ENCODE measurements at regions not wholly inside any gene's neighbourhood (a gene's known extent, or its start where the extent isn't known, plus 50 kb on each side); places are given as distances from the start of the nearest gene placed in this dataset.

DNA sequence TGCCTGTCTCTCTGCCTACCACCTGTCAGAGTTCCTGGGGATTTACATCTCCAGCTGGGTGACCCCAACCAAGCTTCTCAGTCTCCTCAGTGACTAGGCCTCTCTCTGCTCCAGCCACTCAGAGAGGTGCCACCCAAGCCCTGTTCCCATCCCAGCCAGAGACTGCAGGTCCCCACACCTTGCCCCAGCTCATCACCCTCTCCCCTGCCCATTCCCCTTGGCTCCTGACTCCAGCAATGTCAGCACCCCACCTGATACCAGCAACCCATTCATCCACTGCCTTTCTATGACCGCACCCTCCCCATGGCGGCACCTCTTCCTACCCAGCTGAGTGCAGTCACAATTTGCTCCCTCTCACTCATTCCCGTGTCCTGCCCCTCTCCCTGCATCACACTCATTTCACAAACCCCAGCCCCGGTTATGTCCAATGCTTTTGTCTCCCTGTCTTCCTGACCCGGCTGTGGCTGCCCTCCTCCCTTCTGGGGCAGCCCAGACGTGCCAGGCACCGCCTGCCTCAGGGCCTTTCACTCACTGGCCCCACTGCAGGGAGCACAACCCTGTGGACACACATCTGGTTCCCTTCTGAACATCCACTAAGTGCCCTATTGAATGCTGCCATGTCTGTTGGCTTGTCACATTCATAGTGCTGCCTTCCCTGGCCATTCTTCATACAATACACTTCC, 494.8 kb upstream of the HS6ST1 start:
- Mint-ChIP-seq H3K27me3 (no peaks in the 10 kb centered on the region), H3K4me3 (no peak overlapping the region), H3K36me3 (no peaks in the 10 kb centered on the region), H3K27ac (no peak overlapping the region), H3K9me3 (ENCODE audit: low read depth) (peaks cover 2% of the 10 kb centered on the region), H3K4me1 (no peaks in the 10 kb centered on the region)
- ATAC-seq (no peak), DNase-seq (no peak)
- CTCF ChIA-PET, result no interaction called here

DNA sequence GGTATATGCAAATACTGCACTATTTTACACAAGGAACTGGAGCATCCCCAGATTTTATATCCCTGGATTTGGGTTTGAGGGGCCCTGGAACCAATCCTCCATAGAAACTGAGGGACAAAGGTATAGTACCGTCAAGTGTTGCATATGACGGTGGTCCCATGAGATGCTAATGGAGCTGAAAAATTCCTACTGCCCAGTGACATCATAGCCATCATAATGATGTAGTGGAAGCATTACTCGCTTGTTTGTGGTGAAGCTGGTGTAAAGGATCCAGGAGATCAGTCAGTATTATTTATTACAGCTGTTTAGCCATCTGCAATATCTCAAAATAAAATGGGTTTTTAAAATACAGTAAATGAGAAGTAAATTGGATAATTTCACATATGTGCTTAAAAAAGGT, 496.6 kb upstream of the HS6ST1 start:
- CTCF ChIA-PET, result no interaction called here
- Mint-ChIP-seq H3K4me1 (no peaks in the 10 kb centered on the region), H3K27ac (no peak overlapping the region), H3K36me3 (no peaks in the 10 kb centered on the region), H3K9me3 (ENCODE audit: low read depth) (no peaks in the 10 kb centered on the region), H3K27me3 (no peaks in the 10 kb centered on the region), H3K4me3 (no peak overlapping the region)
- ATAC-seq, result no peak
- DNase-seq, result no peak

DNA sequence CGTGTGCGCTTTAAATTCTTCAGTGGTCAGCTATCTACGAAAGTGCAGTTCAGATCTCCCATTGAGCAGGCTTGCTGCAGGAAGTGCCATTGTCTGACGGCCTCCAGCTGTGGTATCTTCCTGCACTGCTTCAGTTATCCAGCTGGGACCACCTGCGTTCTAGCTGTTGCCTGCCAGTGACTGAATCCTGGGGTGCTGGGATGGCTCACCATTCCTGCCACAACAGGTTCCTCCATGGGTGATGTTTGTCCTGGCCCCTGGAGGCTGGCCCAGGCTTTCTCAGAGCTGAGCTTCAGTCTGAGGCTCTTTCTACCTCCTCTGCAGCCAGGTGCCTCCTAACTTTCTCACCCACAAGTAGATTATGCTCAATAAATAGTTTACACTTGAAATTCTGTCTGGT, 498.5 kb upstream of the HS6ST1 start:
- Mint-ChIP-seq H3K4me1 (no peaks in the 10 kb centered on the region), H3K36me3 (no peaks in the 10 kb centered on the region), H3K9me3 (ENCODE audit: low read depth) (no peaks in the 10 kb centered on the region), H3K27me3 (no peaks in the 10 kb centered on the region), H3K4me3 (no peak overlapping the region), H3K27ac (no peak overlapping the region)
- CTCF ChIA-PET, result no interaction called here
- DNase-seq (no peak), ATAC-seq (no peak)

DNA sequence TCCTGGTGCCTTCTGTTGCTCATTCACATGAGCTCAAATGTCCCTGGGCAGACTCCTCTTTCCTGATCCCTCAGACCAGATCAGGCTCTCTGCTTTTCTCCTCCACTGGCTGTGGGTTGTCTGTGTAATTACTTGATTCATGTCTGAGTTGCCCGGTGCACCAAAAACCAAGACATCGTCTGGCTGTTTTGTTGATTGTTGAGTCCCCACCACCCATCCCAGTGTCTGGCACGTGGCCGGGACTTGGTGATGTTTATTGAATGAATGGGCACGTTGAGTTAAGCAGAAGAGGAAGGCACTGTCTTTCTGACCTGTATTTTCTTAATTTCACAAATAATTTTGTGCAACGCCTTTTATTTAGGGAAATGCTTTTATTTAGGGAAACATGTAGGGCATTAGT, 499.1 kb upstream of the HS6ST1 start:
- ATAC-seq (no peak), DNase-seq (no peak)
- H3K4me3 Mint-ChIP-seq, result no peak overlapping the region
- H3K36me3 Mint-ChIP-seq, result no peaks in the 10 kb centered on the region
- H3K4me1 Mint-ChIP-seq, result no peaks in the 10 kb centered on the region
- no peaks in the 10 kb centered on the region for H3K9me3 Mint-ChIP-seq (ENCODE audit: low read depth)
- CTCF ChIA-PET, result no interaction called here
- H3K27ac Mint-ChIP-seq, result no peak overlapping the region
- no peaks in the 10 kb centered on the region for H3K27me3 Mint-ChIP-seq

DNA sequence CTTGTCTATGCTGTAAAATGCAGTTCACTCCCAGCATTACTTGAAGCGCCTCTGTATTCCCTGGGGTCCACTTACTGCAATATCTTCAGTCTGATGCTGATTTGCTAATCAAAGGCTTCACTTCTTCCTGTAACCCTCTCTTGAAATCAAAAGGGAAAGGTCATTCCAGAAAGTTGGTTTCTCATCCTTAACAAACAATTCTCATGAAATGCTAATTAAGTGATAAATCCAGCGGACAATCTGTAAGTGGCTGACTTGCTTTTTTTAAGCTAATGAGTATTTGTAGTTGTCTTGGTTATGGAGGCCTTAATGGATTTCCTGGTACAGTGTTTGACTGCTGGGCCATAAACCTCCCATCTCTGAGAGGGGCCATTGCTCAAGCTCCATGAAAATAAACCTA, 499.6 kb upstream of the HS6ST1 start:
- no peaks in the 10 kb centered on the region for H3K36me3 Mint-ChIP-seq
- ATAC-seq, result no peak
- no peaks in the 10 kb centered on the region for H3K27me3 Mint-ChIP-seq
- H3K9me3 Mint-ChIP-seq (ENCODE audit: low read depth), result no peaks in the 10 kb centered on the region
- no peaks in the 10 kb centered on the region for H3K4me1 Mint-ChIP-seq
- H3K4me3 Mint-ChIP-seq, result no peak overlapping the region
- DNase-seq, result no peak
- CTCF ChIA-PET, result no interaction called here
- H3K27ac Mint-ChIP-seq, result no peak overlapping the region

DNA sequence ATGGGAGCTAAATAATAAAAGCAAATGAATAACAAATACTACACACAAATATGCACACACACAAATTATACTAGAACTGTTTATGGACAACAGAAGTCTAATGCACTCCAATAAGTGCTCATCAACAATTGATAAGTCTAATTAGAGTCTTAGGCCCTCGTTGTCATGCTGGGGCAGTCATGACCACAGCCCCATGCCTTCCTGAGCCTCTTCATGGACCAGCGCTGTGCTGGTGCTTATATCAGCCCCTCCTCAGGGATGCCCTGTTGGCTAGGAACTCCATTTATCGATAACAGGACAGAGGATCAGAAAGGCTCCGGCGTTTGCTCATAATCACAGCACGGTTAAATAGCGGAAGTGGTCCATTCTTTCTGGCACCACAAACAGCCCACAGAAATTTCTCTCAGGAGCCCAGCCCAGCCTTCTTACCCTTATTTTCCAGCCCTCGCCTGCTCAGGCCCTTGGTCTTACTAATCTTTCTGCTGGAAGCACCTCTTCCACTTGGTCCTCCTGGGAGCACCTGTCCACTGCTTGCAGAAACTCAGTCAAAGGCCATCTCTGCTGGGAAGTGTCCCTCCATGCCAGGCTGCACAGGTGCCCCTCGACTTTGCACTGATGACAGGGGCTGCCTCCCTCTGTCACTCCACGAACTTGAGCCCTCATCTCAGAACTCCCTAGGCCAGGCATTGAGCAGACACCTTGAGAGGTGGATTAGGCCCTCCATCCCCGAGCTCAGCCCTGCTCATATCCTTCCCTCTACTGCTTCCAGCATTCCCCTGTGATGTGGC, 500.2 kb upstream of the HS6ST1 start:
- CTCF ChIA-PET, result no interaction called here
- DNase-seq, result no peak

DNA sequence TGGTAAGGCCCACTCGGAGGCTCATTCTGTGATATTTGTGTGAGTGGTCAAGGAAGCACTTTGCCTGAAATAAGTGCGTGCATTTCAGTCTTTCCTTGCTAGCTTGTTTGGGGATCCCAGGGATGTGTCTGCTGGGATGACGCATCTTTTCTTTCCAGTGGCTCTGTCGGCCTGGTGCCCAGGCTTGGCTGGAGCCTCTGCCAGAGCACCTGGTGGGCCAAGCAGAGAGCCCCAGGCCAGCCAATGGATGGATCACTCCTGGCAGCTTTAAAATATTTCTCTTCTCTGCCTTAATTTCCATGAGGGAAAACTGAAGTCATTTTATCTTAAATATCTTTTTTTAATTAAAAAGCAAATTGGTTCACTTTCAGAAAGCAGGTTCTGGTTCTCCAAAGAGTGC, 501.8 kb upstream of the HS6ST1 start:
- Mint-ChIP-seq H3K4me1 (no peaks in the 10 kb centered on the region), H3K27me3 (no peaks in the 10 kb centered on the region), H3K4me3 (no peak overlapping the region), H3K27ac (no peak overlapping the region), H3K36me3 (no peaks in the 10 kb centered on the region), H3K9me3 (ENCODE audit: low read depth) (peaks cover 2% of the 10 kb centered on the region)
- DNase-seq, result no peak
- CTCF ChIA-PET, result no interaction called here
- no peak for ATAC-seq

More for the DNA sequence above, 500.2 kb upstream of the HS6ST1 start:
- Mint-ChIP-seq H3K27me3 (no peaks in the 10 kb centered on the region), H3K4me3 (no peak overlapping the region), H3K36me3 (no peaks in the 10 kb centered on the region), H3K27ac (no peak overlapping the region), H3K4me1 (no peaks in the 10 kb centered on the region), H3K9me3 (ENCODE audit: low read depth) (no peaks in the 10 kb centered on the region)
- no peak for ATAC-seq

DNA sequence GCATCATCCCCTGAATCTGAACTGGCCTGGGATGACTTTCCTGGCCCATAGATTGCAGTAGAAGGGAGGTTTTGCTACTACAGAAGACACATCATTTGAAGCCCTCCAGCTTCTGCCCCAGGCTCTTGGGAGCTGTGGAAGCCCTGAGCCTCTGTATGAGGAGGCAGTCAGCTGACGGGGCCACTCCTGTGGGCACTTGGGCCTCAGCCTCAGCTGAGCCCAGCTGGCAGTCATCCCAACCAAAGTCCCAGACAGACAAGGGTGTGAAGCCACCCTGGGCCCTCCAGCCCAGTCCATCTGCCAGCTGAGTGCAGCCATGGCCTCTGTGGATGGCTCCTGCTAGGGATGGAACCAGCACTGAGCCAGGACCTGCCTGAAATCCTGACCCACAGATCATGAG, 502.3 kb upstream of the HS6ST1 start:
- ATAC-seq (no peak), DNase-seq (no peak)
- CTCF ChIA-PET, result no interaction called here
- Mint-ChIP-seq H3K27me3 (no peaks in the 10 kb centered on the region), H3K27ac (no peak overlapping the region), H3K9me3 (ENCODE audit: low read depth) (peaks cover 2% of the 10 kb centered on the region), H3K36me3 (no peaks in the 10 kb centered on the region), H3K4me1 (no peaks in the 10 kb centered on the region), H3K4me3 (no peak overlapping the region)

DNA sequence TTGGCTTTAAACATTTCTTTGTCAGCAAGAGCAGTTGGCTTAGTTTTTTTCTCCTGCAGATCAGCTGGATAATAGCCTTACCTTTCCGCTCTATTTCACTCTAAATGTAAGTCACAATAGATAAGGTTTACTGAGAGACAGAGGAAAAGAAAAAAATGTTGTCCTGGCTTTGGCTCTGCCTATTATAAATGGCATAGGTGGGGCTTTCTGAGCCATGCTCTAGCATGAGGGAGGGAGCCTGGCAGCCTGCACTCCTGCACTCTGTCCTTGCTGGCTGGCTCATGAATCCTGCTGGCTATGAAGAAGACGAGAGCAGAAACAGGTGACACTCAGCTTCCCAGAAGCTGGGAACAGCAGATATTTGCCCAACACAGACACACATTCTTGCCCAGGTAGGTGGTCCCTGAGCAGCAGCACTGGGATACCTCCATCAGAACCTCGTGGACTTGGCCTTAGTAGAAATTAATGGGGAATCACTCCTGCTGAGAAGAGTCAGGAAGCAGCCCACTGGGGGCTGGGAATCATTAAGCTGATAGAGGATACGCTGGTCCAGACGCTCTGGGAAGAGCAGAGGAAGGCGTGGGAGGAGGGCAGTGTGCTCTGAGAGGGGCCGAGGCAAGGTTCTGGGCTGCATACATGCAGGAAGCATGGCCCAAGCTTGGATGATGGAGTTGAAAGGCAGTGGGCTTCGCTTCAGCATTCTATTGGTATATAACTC, 514.4 kb upstream of the HS6ST1 start:
- Mint-ChIP-seq H3K27me3 (no peaks in the 10 kb centered on the region), H3K9me3 (ENCODE audit: low read depth) (no peaks in the 10 kb centered on the region), H3K36me3 (no peaks in the 10 kb centered on the region), H3K4me3 (no peak overlapping the region), H3K4me1 (no peaks in the 10 kb centered on the region), H3K27ac (no peak overlapping the region)
- CTCF ChIA-PET, result no interaction called here
- DNase-seq (no peak), ATAC-seq (no peak)

DNA sequence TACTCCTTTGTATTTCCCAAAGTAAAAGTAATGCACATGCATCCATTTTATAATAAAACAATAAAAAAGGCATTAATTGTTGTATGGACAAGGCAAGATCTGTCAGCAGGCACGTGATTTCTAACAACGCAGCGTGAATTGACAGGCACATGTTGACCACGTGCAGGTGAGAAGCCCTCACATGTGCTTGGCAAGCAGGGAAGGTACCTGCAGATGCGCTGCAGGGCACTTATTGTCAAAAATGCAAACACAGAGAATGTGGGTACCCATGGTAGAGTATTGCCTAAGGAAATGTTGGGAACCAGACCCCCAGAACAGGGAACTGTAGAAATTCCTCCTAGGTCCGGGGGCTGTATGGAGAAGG, 515.0 kb upstream of the HS6ST1 start:
- no peak for ATAC-seq
- no peak for DNase-seq
- Mint-ChIP-seq H3K4me3 (no peak overlapping the region), H3K9me3 (ENCODE audit: low read depth) (no peaks in the 10 kb centered on the region), H3K27me3 (no peaks in the 10 kb centered on the region), H3K36me3 (no peaks in the 10 kb centered on the region), H3K4me1 (no peaks in the 10 kb centered on the region), H3K27ac (no peak overlapping the region)
- CTCF ChIA-PET, result no interaction called here

DNA sequence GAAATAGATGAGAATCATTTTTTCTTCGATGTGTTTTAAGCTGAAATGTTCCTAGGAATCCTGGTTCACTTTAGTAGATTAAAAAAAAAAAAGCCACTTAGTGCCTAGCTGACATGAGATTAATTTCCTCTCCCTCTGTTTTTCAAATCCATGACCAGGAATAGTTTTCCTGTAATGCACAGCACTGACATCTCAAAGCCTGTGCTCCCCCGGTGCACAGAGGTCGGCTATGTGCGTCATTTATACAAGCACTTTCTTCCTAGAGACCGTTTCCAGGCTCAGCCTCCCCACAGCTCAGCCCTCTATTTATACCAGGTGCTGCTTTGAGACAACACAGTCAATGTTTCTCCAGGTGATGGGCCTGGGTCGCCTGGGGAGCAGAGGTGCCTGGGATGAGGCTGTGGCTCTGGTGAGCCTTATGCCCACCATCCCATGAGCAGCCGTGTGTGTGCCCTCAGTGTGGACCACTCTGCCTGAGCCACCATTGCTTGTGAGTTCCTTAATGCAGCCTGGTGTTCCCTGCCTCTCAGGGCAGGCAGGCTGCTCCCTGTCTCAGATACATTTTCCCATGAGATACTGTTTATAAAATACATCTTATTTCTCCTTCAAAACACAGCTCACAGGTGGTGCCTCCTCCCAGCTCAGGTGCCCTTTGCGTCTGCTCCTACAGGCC, 515.7 kb upstream of the HS6ST1 start:
- no peaks in the 10 kb centered on the region for H3K27me3 Mint-ChIP-seq
- no peaks in the 10 kb centered on the region for H3K9me3 Mint-ChIP-seq (ENCODE audit: low read depth)
- CTCF ChIA-PET, result no interaction called here
- ATAC-seq, result no peak
- no peak for DNase-seq
- H3K4me3 Mint-ChIP-seq, result no peak overlapping the region
- no peaks in the 10 kb centered on the region for H3K4me1 Mint-ChIP-seq
- H3K36me3 Mint-ChIP-seq, result no peaks in the 10 kb centered on the region
- no peak overlapping the region for H3K27ac Mint-ChIP-seq

DNA sequence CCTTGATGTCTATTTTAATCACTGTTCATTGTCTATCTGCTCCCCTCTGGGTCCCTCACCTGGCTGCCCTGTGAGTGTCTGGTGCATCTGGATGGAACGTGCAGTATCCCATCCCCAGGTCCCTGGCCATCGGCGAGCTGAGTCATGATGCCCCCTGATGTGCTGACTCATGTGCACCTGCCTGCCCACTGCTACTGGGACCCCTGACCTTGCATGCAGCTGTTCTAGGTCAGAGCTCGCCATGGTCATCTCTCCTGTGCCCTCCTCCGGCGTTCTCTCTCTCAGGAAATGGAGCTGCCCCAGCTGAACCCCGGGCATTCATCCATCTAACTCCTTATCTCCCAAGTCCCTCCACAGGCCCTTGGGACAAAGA, 516.2 kb upstream of the HS6ST1 start:
- CTCF ChIA-PET, result no interaction called here
- Mint-ChIP-seq H3K4me1 (no peaks in the 10 kb centered on the region), H3K4me3 (no peak overlapping the region), H3K9me3 (ENCODE audit: low read depth) (no peaks in the 10 kb centered on the region), H3K27ac (no peak overlapping the region), H3K27me3 (no peaks in the 10 kb centered on the region), H3K36me3 (no peaks in the 10 kb centered on the region)
- ATAC-seq, result no peak
- no peak for DNase-seq

DNA sequence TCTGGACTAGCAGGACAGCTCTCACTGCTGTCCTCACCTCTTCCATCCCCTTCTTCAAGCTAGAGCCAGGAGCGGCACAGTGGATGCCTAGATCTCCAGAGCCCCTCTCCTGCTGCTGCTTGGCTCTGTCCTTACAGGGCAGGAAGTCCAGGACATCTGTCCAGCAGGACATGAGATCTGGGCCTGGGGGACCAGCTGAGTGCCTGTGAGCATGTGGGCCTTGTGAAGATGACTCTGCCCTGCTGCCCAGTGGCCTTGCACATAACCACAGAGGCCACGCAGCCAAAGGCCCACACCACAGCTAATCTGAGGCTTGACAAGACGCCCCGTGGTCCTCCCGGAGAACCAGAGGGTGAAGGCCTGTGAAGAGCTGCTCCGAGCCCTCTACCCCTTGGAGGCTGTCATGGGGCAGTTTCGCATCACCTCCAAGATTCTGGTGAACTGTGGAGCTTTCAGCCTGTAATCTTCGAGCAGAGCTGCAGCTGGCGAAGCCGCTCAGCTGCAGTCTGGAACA, 516.7 kb upstream of the HS6ST1 start:
- H3K4me1 Mint-ChIP-seq, result no peaks in the 10 kb centered on the region
- no peak overlapping the region for H3K27ac Mint-ChIP-seq
- H3K36me3 Mint-ChIP-seq, result no peaks in the 10 kb centered on the region
- no peak overlapping the region for H3K4me3 Mint-ChIP-seq
- DNase-seq (no peak), ATAC-seq (no peak)
- no peaks in the 10 kb centered on the region for H3K9me3 Mint-ChIP-seq (ENCODE audit: low read depth)
- H3K27me3 Mint-ChIP-seq, result no peaks in the 10 kb centered on the region
- CTCF ChIA-PET, result no interaction called here

DNA sequence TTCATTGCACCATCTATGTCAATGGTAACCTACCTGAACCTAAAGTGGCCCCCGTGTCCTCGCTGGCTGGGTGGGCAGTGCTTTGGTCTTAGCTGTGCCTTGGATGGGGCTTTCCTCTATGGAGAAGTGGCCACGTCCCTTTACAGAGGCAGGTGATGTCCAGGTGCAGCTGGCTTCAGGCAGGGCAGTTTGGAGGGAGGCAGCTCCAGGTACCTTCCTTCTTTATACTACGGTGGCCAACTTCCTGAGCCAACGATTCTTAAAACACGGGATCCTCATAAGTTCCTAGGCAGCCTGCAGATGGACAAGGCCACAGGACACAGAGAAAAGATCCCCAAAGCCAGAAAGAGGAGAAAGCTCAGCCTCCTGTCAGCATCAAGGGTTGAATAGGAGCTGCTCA, 517.3 kb upstream of the HS6ST1 start:
- no peak overlapping the region for H3K4me3 Mint-ChIP-seq
- DNase-seq (no peak), ATAC-seq (no peak)
- H3K27ac Mint-ChIP-seq, result no peak overlapping the region
- no peaks in the 10 kb centered on the region for H3K36me3 Mint-ChIP-seq
- CTCF ChIA-PET, result no interaction called here
- no peaks in the 10 kb centered on the region for H3K4me1 Mint-ChIP-seq
- no peaks in the 10 kb centered on the region for H3K27me3 Mint-ChIP-seq
- H3K9me3 Mint-ChIP-seq (ENCODE audit: low read depth), result no peaks in the 10 kb centered on the region

All from activated CD8-positive, alpha-beta memory T cell treated with anti-CD3 and anti-CD28 coated beads, Interleukin-2, amount 10 ng/mL, durations not matched to agents 7 days and 5 days (primary cell).